Uterus (tissue), 2 donors: ENCODE measurements at regions not wholly inside any gene's neighbourhood (a gene's known extent, or its start where the extent isn't known, plus 50 kb on each side); places are given as distances from the start of the nearest gene placed in this dataset.

ENCODE experiments used
- POLR2A ChIP-seq, 2 donors: fragments of 450-650 bp; IDR thresholded peaks; one replicate each; pipeline ENCODE4 v1.6.1; 2016; ENCODE audit warnings: antibody characterized with exemption in 2 of 2, mild to moderate bottlenecking in 1 of 2, moderate library complexity in 1 of 2
- TF ChIP-seq, protein P1 (sequence below), 4 experiments: fragments of 200-600 bp in 2 of 4; fragments of 450-650 bp in 2 of 4; sonication (generic) in 2 of 4; IDR thresholded peaks; one replicate each; pipeline ENCODE4 v1.5.1; 2016 to 2019; ENCODE audit warnings: antibody characterized with exemption in 4 of 4, mild to moderate bottlenecking in 2 of 4, moderate library complexity in 1 of 4

GRCh38 chr4:36000941-36001557 is 243.3 kb downstream of the ARAP2 start:
- TF ChIP-seq, protein P1, sequence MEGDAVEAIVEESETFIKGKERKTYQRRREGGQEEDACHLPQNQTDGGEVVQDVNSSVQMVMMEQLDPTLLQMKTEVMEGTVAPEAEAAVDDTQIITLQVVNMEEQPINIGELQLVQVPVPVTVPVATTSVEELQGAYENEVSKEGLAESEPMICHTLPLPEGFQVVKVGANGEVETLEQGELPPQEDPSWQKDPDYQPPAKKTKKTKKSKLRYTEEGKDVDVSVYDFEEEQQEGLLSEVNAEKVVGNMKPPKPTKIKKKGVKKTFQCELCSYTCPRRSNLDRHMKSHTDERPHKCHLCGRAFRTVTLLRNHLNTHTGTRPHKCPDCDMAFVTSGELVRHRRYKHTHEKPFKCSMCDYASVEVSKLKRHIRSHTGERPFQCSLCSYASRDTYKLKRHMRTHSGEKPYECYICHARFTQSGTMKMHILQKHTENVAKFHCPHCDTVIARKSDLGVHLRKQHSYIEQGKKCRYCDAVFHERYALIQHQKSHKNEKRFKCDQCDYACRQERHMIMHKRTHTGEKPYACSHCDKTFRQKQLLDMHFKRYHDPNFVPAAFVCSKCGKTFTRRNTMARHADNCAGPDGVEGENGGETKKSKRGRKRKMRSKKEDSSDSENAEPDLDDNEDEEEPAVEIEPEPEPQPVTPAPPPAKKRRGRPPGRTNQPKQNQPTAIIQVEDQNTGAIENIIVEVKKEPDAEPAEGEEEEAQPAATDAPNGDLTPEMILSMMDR (IDR thresholded peaks at IDR 0.05) = no peak
- no peak for TF ChIP-seq POLR2A (IDR thresholded peaks at IDR 0.05)
